GM19023 (cell line): ENCODE measurements at regions not wholly inside any gene's neighbourhood (a gene's known extent, or its start where the extent isn't known, plus 50 kb on each side); places are given as distances from the start of the nearest gene placed in this dataset.

Source experiments
- ATAC-seq: cut with Tn5 transposase; IDR thresholded peaks from one replicate; pipeline ENCODE4 v1.9.1; 2021; ENCODE audit warnings: mild to moderate bottlenecking, moderate library complexity; ENCODE audit not compliant: unreplicated experiment

- ATAC-seq, result no peak
These were observed 65.7 kb upstream of the KSR1 start for GRCh38 chr17:27390540-27390939.

- ATAC-seq, result no peak
These were observed 64.8 kb upstream of the KSR1 start for GRCh38 chr17:27391427-27391826.

- no peak for ATAC-seq
These were observed 60.2 kb upstream of the KSR1 start for GRCh38 chr17:27396045-27396444.

- ATAC-seq, result no peak
These were observed 59.3 kb upstream of the KSR1 start for GRCh38 chr17:27396941-27397340.

GRCh38 chr17:27398691-27399090 is 57.6 kb upstream of the KSR1 start:
- no peak for ATAC-seq

GRCh38 chr17:27400991-27401390 is 55.3 kb upstream of the KSR1 start:
- no peak for ATAC-seq

GRCh38 chr17:27402943-27403342 is 53.3 kb upstream of the KSR1 start:
- ATAC-seq, result no peak

GRCh38 chr17:27403480-27404005 is 52.7 kb upstream of the KSR1 start:
- no peak for ATAC-seq

GRCh38 chr17:27404676-27405075 is 51.6 kb upstream of the KSR1 start:
- ATAC-seq, result no peak
